ENCODE measurements at regions not wholly inside any gene's neighbourhood (a gene's known extent, or its start where the extent isn't known, plus 50 kb on each side); places are given as distances from the start of the nearest gene placed in this dataset.
A peak's percentile ranks its signal among the peaks of the same experiment; 100 is the strongest.
"Not testable (repeated sequence)": the region's sequence is repeated elsewhere in the genome, so short reads cannot be mapped to it uniquely, and the experiment has no call there.

- H3K36me3 ChIP-seq; H3K9me3 ChIP-seq; H3K27me3 ChIP-seq (replicated peaks in 1 of 7); H3K4me3 ChIP-seq; H3K4me1 ChIP-seq; intact Hi-C loops (cut with DNase I; ENCODE audit: low total_unique reads); H3K27ac ChIP-seq: not testable (repeated sequence)
- WGBS, 5 donors, result 36 to 56% (median 53%) methylated on average over 8 to 9 of the region's 9 CpGs
- DNase-seq, result peak; percentile 35
Measured at GRCh38 chr2:94598075-94598713, 273.0 kb upstream of the TEKT4 start.

- H3K27me3 ChIP-seq (replicated peaks in 1 of 7); DNase-seq; H3K27ac ChIP-seq: not testable (repeated sequence)
Measured at GRCh38 chr2:94600929-94601328, 270.3 kb upstream of the TEKT4 start.

GRCh38 chr2:94602466-94602865, 268.8 kb upstream of the TEKT4 start:
- DNase-seq, result peak; percentile 50
- TF ChIP-seq POLR2AphosphoS5 (IDR thresholded peaks at IDR 0.05), result no peak
- no peak for TF ChIP-seq POLR2A (IDR thresholded peaks at IDR 0.05)
- no peak for TF ChIP-seq CTCF (IDR thresholded peaks at IDR 0.05 in 8 of 11, conservative IDR thresholded peaks at IDR 0.05 in 3 of 11)
- WGBS, 5 donors, result 73 to 83% (median 81%) methylated on average over 3 to 7 of the region's 7 CpGs

More at GRCh38 chr2:94600929-94601328, 270.3 kb upstream of the TEKT4 start:
- intact Hi-C loops (cut with DNase I; ENCODE audit: low total_unique reads); H3K9me3 ChIP-seq; H3K36me3 ChIP-seq; H3K4me3 ChIP-seq; H3K4me1 ChIP-seq: not testable (repeated sequence)
- WGBS, 5 donors, result 86 to 100% (median 88%) methylated on average over 2 to 4 of the region's 4 CpGs

GRCh38 chr2:94622113-94622618, 249.1 kb upstream of the TEKT4 start:
- Histone ChIP-seq H3K27ac (no peak overlapping the region), H3K27me3 (replicated peaks in 1 of 7) (peaks cover 0 to 15% (median 0%) of the 10 kb centered on the region in 7 donors), H3K4me1 (no peaks in the 10 kb centered on the region), H3K36me3 (no peaks in the 10 kb centered on the region), H3K9me3 (peaks cover 0 to 11% (median 0%) of the 10 kb centered on the region in 8 donors), H3K4me3 (no peak overlapping the region)
- intact Hi-C loops (cut with DNase I; ENCODE audit: low total_unique reads), result no loop called here
- no peak for DNase-seq
- no peak for TF ChIP-seq POLR2A (IDR thresholded peaks at IDR 0.05)
- peak in 1 of 3 donors; percentile 20 for TF ChIP-seq POLR2AphosphoS5 (IDR thresholded peaks at IDR 0.05)
- WGBS, 5 donors, result 49 to 76% (median 62%) methylated on average over 5 to 39 of the region's 39 CpGs

More at GRCh38 chr2:94602466-94602865, 268.8 kb upstream of the TEKT4 start:
- H3K36me3 ChIP-seq, result no peaks in the 10 kb centered on the region
- no peaks in the 10 kb centered on the region for H3K9me3 ChIP-seq
- no peak overlapping the region for H3K27ac ChIP-seq
- intact Hi-C loops (cut with DNase I; ENCODE audit: low total_unique reads), result no loop called here
- no peak overlapping the region for H3K4me3 ChIP-seq
- no peaks in the 10 kb centered on the region for H3K27me3 ChIP-seq (replicated peaks in 1 of 7)
- no peaks in the 10 kb centered on the region for H3K4me1 ChIP-seq

- WGBS, 5 donors, result 32 to 59% (median 52%) methylated on average over 1 of the region's 1 CpG
- H3K9me3 ChIP-seq; DNase-seq; H3K4me3 ChIP-seq; H3K4me1 ChIP-seq; intact Hi-C loops (cut with DNase I; ENCODE audit: low total_unique reads); H3K27ac ChIP-seq; H3K27me3 ChIP-seq (replicated peaks in 1 of 7); H3K36me3 ChIP-seq: not testable (repeated sequence)
Measured at GRCh38 chr2:94628953-94629352, 242.3 kb upstream of the TEKT4 start.

GRCh38 chr2:94641397-94641796, 229.8 kb upstream of the TEKT4 start:
- H3K27me3 ChIP-seq (replicated peaks in 1 of 7); H3K36me3 ChIP-seq; H3K9me3 ChIP-seq; H3K27ac ChIP-seq; H3K4me1 ChIP-seq; H3K4me3 ChIP-seq; intact Hi-C loops (cut with DNase I; ENCODE audit: low total_unique reads); DNase-seq: not testable (repeated sequence)
- WGBS, 5 donors, result 32 to 70% (median 51%) methylated on average over 2 of the region's 2 CpGs

GRCh38 chr2:94652131-94652530, 219.1 kb upstream of the TEKT4 start:
- H3K4me1 ChIP-seq; H3K4me3 ChIP-seq; H3K27me3 ChIP-seq (replicated peaks in 1 of 7); DNase-seq; H3K36me3 ChIP-seq; intact Hi-C loops (cut with DNase I; ENCODE audit: low total_unique reads); H3K27ac ChIP-seq; H3K9me3 ChIP-seq: not testable (repeated sequence)
- WGBS, 5 donors, result 76 to 86% (median 83%) methylated on average over 5 of the region's 5 CpGs

GRCh38 chr2:94669858-94670257, 201.4 kb upstream of the TEKT4 start:
- H3K4me1 ChIP-seq; H3K27ac ChIP-seq; H3K27me3 ChIP-seq (replicated peaks in 1 of 7); H3K36me3 ChIP-seq; H3K9me3 ChIP-seq; H3K4me3 ChIP-seq; DNase-seq; intact Hi-C loops (cut with DNase I; ENCODE audit: low total_unique reads): not testable (repeated sequence)
- 67 to 76% (median 71%) methylated on average over 1 of the region's 1 CpG for WGBS, 5 donors

GRCh38 chr2:94694236-94694635, 177.0 kb upstream of the TEKT4 start:
- intact Hi-C loops (cut with DNase I; ENCODE audit: low total_unique reads); H3K36me3 ChIP-seq: not testable (repeated sequence)
- 84 to 91% (median 88%) methylated on average over 3 of the region's 3 CpGs for WGBS, 5 donors

GRCh38 chr2:94708982-94709381, 162.2 kb upstream of the TEKT4 start:
- H3K4me3 ChIP-seq; intact Hi-C loops (cut with DNase I; ENCODE audit: low total_unique reads); H3K27me3 ChIP-seq (replicated peaks in 1 of 7); H3K9me3 ChIP-seq; H3K4me1 ChIP-seq; DNase-seq; H3K27ac ChIP-seq; H3K36me3 ChIP-seq: not testable (repeated sequence)
- 43 to 53% (median 50%) methylated on average over 2 of the region's 2 CpGs for WGBS, 5 donors

More at GRCh38 chr2:94694236-94694635, 177.0 kb upstream of the TEKT4 start:
- not testable (repeated sequence) for H3K4me3 ChIP-seq; DNase-seq; H3K9me3 ChIP-seq; H3K27ac ChIP-seq; H3K27me3 ChIP-seq (replicated peaks in 1 of 7); H3K4me1 ChIP-seq
